Hepatocyte (in vitro differentiated cells): ENCODE measurements at regions not wholly inside any gene's neighbourhood (a gene's known extent, or its start where the extent isn't known, plus 50 kb on each side); places are given as distances from the start of the nearest gene placed in this dataset.

Experiments
- EZH2 ChIP-seq: fragments of 200-600 bp; sonication (generic); IDR thresholded peaks from 2 replicates; pipeline ENCODE4 v1.6.1; 2016; ENCODE audit warnings: antibody characterized with exemption, mild to moderate bottlenecking, borderline replicate concordance
- EZH2phosphoT487 ChIP-seq: fragments of 200-600 bp; sonication (generic); IDR thresholded peaks from one replicate; pipeline ENCODE4 v1.6.1; 2018; ENCODE audit warnings: antibody characterized with exemption, mild to moderate bottlenecking, low read depth, moderate library complexity; ENCODE audit not compliant: unreplicated experiment, severe bottlenecking
- TF ChIP-seq, protein P1 (sequence below): fragments of 200-600 bp; sonication (generic); IDR thresholded peaks from 2 replicates; pipeline ENCODE4 v1.5.1; 2016; ENCODE audit warnings: antibody characterized with exemption, mild to moderate bottlenecking; ENCODE audit not compliant: poor library complexity

DNA sequence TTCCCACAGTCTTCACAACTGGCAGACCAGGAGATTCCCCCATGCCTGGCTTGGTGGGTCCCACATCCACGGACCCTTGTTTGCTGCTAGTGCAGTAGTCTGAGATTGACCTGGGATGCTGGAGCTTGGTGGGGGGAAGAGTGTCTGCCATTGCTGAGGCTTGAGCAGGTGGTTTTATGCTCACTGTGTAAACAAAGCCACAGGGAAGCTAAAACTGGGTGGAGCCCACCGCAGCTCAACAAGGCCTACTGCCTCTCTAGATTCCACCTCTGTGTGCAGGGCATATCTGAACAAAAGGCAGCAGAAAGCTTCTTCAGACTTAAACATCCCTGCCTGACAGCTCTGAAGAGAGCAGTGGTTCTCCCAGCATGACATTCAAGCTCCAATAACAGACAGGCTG, 177.3 kb upstream of the ETV3 start:
- TF ChIP-seq EZH2phosphoT487: no peak
- TF ChIP-seq, protein P1, sequence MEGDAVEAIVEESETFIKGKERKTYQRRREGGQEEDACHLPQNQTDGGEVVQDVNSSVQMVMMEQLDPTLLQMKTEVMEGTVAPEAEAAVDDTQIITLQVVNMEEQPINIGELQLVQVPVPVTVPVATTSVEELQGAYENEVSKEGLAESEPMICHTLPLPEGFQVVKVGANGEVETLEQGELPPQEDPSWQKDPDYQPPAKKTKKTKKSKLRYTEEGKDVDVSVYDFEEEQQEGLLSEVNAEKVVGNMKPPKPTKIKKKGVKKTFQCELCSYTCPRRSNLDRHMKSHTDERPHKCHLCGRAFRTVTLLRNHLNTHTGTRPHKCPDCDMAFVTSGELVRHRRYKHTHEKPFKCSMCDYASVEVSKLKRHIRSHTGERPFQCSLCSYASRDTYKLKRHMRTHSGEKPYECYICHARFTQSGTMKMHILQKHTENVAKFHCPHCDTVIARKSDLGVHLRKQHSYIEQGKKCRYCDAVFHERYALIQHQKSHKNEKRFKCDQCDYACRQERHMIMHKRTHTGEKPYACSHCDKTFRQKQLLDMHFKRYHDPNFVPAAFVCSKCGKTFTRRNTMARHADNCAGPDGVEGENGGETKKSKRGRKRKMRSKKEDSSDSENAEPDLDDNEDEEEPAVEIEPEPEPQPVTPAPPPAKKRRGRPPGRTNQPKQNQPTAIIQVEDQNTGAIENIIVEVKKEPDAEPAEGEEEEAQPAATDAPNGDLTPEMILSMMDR: no peak
- TF ChIP-seq EZH2: no peak
